IMR-90 (cell line): ENCODE measurements at regions not wholly inside any gene's neighbourhood (a gene's known extent, or its start where the extent isn't known, plus 50 kb on each side); places are given as distances from the start of the nearest gene placed in this dataset.

ENCODE experiments used
- ATAC-seq: fragments of 200-7000 bp; cut with Tn5 transposase; 2 replicates; pipeline ENCODE4 v1.9.1; 2020; ENCODE audit warnings: low read depth, mild to moderate bottlenecking, moderate library complexity
- BruUV-seq: library from RNA; stranded (reverse); fragments of 400-500 nt; replicated peaks from 2 replicates; lab custom pipeline; 2021; lab: Mats Ljungman, UMichigan
- CTCF ChIA-PET: fragments of 300-600 bp; formaldehyde crosslinking; extraction: SDS; loops from one replicate; lab custom pipeline; 2021; ENCODE audit warnings: antibody characterized with exemption; lab: Yijun Ruan, JAX
- POLR2A ChIA-PET: fragments of 300-600 bp; sonication (Branson Sonifier 250); formaldehyde crosslinking; loops from one replicate; lab custom pipeline; 2022; ENCODE audit warnings: antibody characterized with exemption; ENCODE audit not compliant: unreplicated experiment; lab: Charles Lee
- DNase-seq: peaks from one replicate; pipeline ENCODE4 v3.0.0; 2013
- H2AFZ ChIP-seq: replicated peaks from 2 replicates; pipeline ENCODE3; 2013; ENCODE audit warnings: low read length, mild to moderate bottlenecking; ENCODE audit not compliant: poor library complexity
- H2AK5ac ChIP-seq: 2 replicates; pipeline ENCODE4 v1.6.1; 2013; ENCODE audit warnings: low read depth, low read length, inconsistent platforms
- H2AK9ac ChIP-seq: replicated peaks from 2 replicates; pipeline ENCODE3; 2013; ENCODE audit warnings: mild to moderate bottlenecking, low read depth, low read length, moderate library complexity; ENCODE audit not compliant: poor library complexity
- H2BK120ac ChIP-seq: 2 replicates; pipeline ENCODE4 v1.6.1; 2013; ENCODE audit warnings: low read depth, low read length, inconsistent platforms
- H2BK15ac ChIP-seq: 3 replicates; pipeline ENCODE4 v1.6.1; 2013; ENCODE audit warnings: low read depth, low read length, inconsistent platforms
- H2BK20ac ChIP-seq: 2 replicates; pipeline ENCODE4 v1.6.1; 2013; ENCODE audit warnings: low read depth, mild to moderate bottlenecking, inconsistent platforms, low read length, moderate library complexity
- H2BK5ac ChIP-seq: 2 replicates; pipeline ENCODE4 v1.6.1; 2013; ENCODE audit warnings: mild to moderate bottlenecking, low read depth, low read length, inconsistent platforms; ENCODE audit not compliant: poor library complexity, severe bottlenecking
- H3K14ac ChIP-seq: replicated peaks from 2 replicates; pipeline ENCODE4 v1.6.1; 2013; ENCODE audit warnings: low read depth, low read length, inconsistent platforms
- H3K18ac ChIP-seq: 2 replicates; pipeline ENCODE4 v1.6.1; 2013; ENCODE audit warnings: low read depth, low read length, control low read depth
- H3K23ac ChIP-seq: 2 replicates; pipeline ENCODE4 v1.6.1; 2013; ENCODE audit warnings: low read depth, low read length, inconsistent platforms
- H3K27ac ChIP-seq: 2 replicates; pipeline ENCODE4 v1.5.1; 2013; ENCODE audit warnings: mild to moderate bottlenecking, control low read depth, low read length; ENCODE audit not compliant: insufficient read depth
- H3K27me3 ChIP-seq: 2 replicates; pipeline ENCODE4 v1.6.1; 2013; ENCODE audit warnings: low read length; ENCODE audit not compliant: control insufficient read depth, insufficient read depth
- H3K36me3 ChIP-seq: 2 replicates; pipeline ENCODE4 v1.6.1; 2013; ENCODE audit warnings: low read length, mixed read lengths; ENCODE audit not compliant: control insufficient read depth, insufficient read depth
- H3K4ac ChIP-seq: 2 replicates; pipeline ENCODE4 v1.6.1; 2013; ENCODE audit warnings: low read depth, low read length, inconsistent platforms
- H3K4me1 ChIP-seq: 2 replicates; pipeline ENCODE4 v1.6.1; 2013; ENCODE audit warnings: low read length, mixed read lengths; ENCODE audit not compliant: control insufficient read depth, insufficient read depth
- H3K4me2 ChIP-seq: 2 replicates; pipeline ENCODE4 v1.6.1; 2013; ENCODE audit warnings: low read depth, mild to moderate bottlenecking, control low read depth, low read length, moderate library complexity
- H3K4me3 ChIP-seq: 2 replicates; pipeline ENCODE4 v1.5.1; 2013; ENCODE audit warnings: low read depth, mild to moderate bottlenecking, control low read depth, low read length, moderate library complexity; ENCODE audit not compliant: insufficient read depth
- H3K56ac ChIP-seq: 2 replicates; pipeline ENCODE4 v1.6.1; 2013; ENCODE audit warnings: low read length, inconsistent platforms; ENCODE audit not compliant: insufficient read depth; ENCODE audit errors: extremely low read depth
- H3K79me1 ChIP-seq, 2 experiments: 2 replicates each; pipeline ENCODE4 v1.6.1; 2013; ENCODE audit warnings: low read length in 2 of 2, inconsistent platforms in 1 of 2, low read depth in 1 of 2
- H3K9ac ChIP-seq: 2 replicates; pipeline ENCODE4 v1.6.1; 2013; ENCODE audit warnings: low read depth, low read length, control low read depth
- H3K9me1 ChIP-seq: 2 replicates; pipeline ENCODE4 v1.6.1; 2013; ENCODE audit warnings: low read length, inconsistent platforms; ENCODE audit not compliant: insufficient read depth
- H3K9me3 ChIP-seq: 2 replicates; pipeline ENCODE4 v1.6.1; 2013; ENCODE audit warnings: low read length; ENCODE audit not compliant: control insufficient read depth, insufficient read depth
- H4K20me1 ChIP-seq: 2 replicates; pipeline ENCODE4 v1.6.1; 2013; ENCODE audit warnings: low read length, inconsistent platforms; ENCODE audit not compliant: insufficient read depth
- H4K5ac ChIP-seq: 2 replicates; pipeline ENCODE4 v1.6.1; 2013; ENCODE audit warnings: mild to moderate bottlenecking, low read depth, low read length, control low read depth
- H4K8ac ChIP-seq, 2 experiments: 2 replicates each; pipeline ENCODE4 v1.6.1; 2013; ENCODE audit warnings: low read depth in 2 of 2, low read length in 2 of 2, control low read depth in 1 of 2, inconsistent platforms in 1 of 2
- H4K91ac ChIP-seq: 2 replicates; pipeline ENCODE4 v1.6.1; 2013; ENCODE audit warnings: low read depth, low read length, inconsistent platforms; ENCODE audit not compliant: insufficient read depth
- MAFK ChIP-seq: IDR thresholded peaks from 2 replicates; pipeline ENCODE4 v1.6.1; 2012; ENCODE audit warnings: low read depth, low read length, improper control_type of control experiment
- MXI1 ChIP-seq: IDR thresholded peaks from 2 replicates; pipeline ENCODE4 v1.6.1; 2012; ENCODE audit warnings: low read depth, mild to moderate bottlenecking, low read length, moderate library complexity, borderline replicate concordance
- NFE2L2 ChIP-seq: fragments of 150-350 bp; IDR thresholded peaks from 2 replicates; pipeline ENCODE4 v1.6.1; 2016; ENCODE audit warnings: low read depth, mild to moderate bottlenecking, low read length
- SMC3 ChIP-seq: fragments of 150-350 bp; IDR thresholded peaks from 2 replicates; pipeline ENCODE4 v1.6.1; 2016; ENCODE audit warnings: low read depth, mild to moderate bottlenecking, antibody characterized with exemption, low read length, moderate library complexity
- WGBS, 2 experiments: methylation state at CpG; one replicate each; pipeline versions ENCODE4 v1.1.5 to v1.1.7; 2013; ENCODE audit warnings: missing lambda C conversion rate in 2 of 2; ENCODE audit not compliant: insufficient read length in 1 of 2; ENCODE audit errors: extremely low coverage in 2 of 2; 5-methylcytosine and 5-hydroxymethylcytosine counted together
- dilution Hi-C: fragments of 300-500 bp; cut with HindIII; formaldehyde crosslinking; loops from one replicate; pipeline ENCODE4 v1.14.3; 2018; ENCODE audit warnings: low sequenced_read_pairs; ENCODE audit not compliant: unreplicated experiment
- in situ Hi-C: fragments of 300-500 bp; cut with MboI; formaldehyde crosslinking; loops from 3 replicates; pipeline ENCODE4 v1.14.3; 2019; ENCODE audit warnings: low sequenced_read_pairs, inconsistent platforms, mixed read lengths
- intact Hi-C: fragments of 100-400 bp; cut with micrococcal nuclease; formaldehyde crosslinking; loops from 2 replicates; pipeline ENCODE4 v1.10.0; 2022

GRCh38 chr2:7730990-7731389 is 813.8 kb downstream of the RNF144A start:
- Histone ChIP-seq H4K8ac (no peak overlapping the region), H2BK15ac (no peak overlapping the region), H2BK20ac (no peak overlapping the region), H2BK5ac (no peak overlapping the region), H3K4me3 (no peak overlapping the region), H3K18ac (no peak overlapping the region), H2AK5ac (no peak overlapping the region), H3K27ac (no peak overlapping the region), H2AFZ (no peak overlapping the region), H3K56ac (no peak overlapping the region), H3K36me3 (no peaks in the 10 kb centered on the region), H3K23ac (no peak overlapping the region), H4K5ac (no peak overlapping the region), H4K91ac (no peak overlapping the region), H3K27me3 (no peaks in the 10 kb centered on the region; the same call in 1 of the 2 replicates), H3K4ac (no peak overlapping the region), H3K4me2 (no peak overlapping the region), H3K79me1 (no peaks in the 10 kb centered on the region), H3K9me3 (no peaks in the 10 kb centered on the region), H3K4me1 (no peaks in the 10 kb centered on the region), H3K9ac (no peak overlapping the region), H3K9me1 (no peaks in the 10 kb centered on the region), H2AK9ac (no peak overlapping the region), H4K20me1 (no peaks in the 10 kb centered on the region), H2BK120ac (no peak overlapping the region), H3K14ac (no peak overlapping the region)
- dilution Hi-C loops = no loop called here
- ChIA-PET POLR2A (no interaction called here), CTCF (interaction anchor here (0.6 kb wide), 1 partner anchor 337 kb away, joined by 3 read pairs; no protein-coding TSS in a partner anchor)
- no TSS peak for BruUV-seq
- intact Hi-C loops = no loop called here
- in situ Hi-C loops = no loop called here
- DNase-seq = no peak
- WGBS, 2 experiments = 38% methylated on average over 2 of the region's 4 CpGs; no CpG with 5 or more reads in 1 of the 2 experiments
- TF ChIP-seq NFE2L2 (no peak), MAFK (peak; percentile 65), SMC3 (no peak), MXI1 (no peak)
- ATAC-seq = no peak
